MM.1S (cell line): ENCODE measurements at regions not wholly inside any gene's neighbourhood (a gene's known extent, or its start where the extent isn't known, plus 50 kb on each side); places are given as distances from the start of the nearest gene placed in this dataset.

ENCODE experiments used
- EZH2phosphoT487 ChIP-seq: fragments of 300-600 bp; sonication (generic); IDR thresholded peaks from 2 replicates; pipeline ENCODE4 v1.6.1; 2018; ENCODE audit warnings: antibody characterized with exemption, low read length
- TF ChIP-seq, protein P1 (sequence below): fragments of 300-600 bp; sonication (generic); IDR thresholded peaks from 2 replicates; pipeline ENCODE4 v1.5.1; 2016; ENCODE audit warnings: antibody characterized with exemption, low read length, mixed read lengths

DNA sequence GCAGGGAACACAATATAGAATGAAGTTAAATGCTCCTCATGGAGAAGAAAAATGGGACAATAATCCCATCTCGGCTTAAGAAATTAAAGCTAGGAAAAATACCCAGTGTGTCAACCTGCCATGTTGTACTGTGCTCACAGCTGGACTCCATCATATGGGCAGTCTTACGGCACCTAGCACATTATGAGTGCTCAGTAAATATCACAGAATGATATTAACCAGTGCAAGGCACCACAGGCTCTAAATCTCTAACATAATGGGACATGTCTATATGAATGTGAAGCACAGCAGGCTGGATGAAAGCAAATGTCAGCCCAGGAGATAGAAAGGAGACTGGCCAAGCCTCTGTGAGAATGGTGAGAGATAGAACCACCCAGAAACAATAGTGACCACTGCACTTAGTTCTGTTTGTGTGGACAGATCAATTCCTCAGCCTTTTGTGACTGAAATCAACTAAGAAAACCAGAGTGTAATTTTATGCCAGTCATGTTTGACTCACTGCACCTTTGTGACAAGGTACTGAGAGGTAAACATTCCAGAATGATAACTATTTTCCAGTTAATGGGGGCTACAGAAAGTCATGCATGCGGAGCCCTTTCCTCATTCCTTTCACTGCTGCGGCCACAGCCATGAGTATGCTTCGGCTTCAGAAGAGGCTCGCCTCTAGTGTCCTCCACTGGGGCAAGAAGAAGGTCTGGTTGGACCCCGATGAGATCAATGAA, 140.4 kb upstream of the CDH6 start:
- TF ChIP-seq, protein P1, sequence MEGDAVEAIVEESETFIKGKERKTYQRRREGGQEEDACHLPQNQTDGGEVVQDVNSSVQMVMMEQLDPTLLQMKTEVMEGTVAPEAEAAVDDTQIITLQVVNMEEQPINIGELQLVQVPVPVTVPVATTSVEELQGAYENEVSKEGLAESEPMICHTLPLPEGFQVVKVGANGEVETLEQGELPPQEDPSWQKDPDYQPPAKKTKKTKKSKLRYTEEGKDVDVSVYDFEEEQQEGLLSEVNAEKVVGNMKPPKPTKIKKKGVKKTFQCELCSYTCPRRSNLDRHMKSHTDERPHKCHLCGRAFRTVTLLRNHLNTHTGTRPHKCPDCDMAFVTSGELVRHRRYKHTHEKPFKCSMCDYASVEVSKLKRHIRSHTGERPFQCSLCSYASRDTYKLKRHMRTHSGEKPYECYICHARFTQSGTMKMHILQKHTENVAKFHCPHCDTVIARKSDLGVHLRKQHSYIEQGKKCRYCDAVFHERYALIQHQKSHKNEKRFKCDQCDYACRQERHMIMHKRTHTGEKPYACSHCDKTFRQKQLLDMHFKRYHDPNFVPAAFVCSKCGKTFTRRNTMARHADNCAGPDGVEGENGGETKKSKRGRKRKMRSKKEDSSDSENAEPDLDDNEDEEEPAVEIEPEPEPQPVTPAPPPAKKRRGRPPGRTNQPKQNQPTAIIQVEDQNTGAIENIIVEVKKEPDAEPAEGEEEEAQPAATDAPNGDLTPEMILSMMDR: no peak
- no peak for TF ChIP-seq EZH2phosphoT487
